ENCODE measurements at regions not wholly inside any gene's neighbourhood (a gene's known extent, or its start where the extent isn't known, plus 50 kb on each side); places are given as distances from the start of the nearest gene placed in this dataset.

- TF ChIP-seq CTCF (IDR thresholded peaks at IDR 0.05; ENCODE audit: low read depth, low read length, missing input control) (no peak), GABPA (IDR thresholded peaks at IDR 0.05 in 1 of 2, conservative IDR thresholded peaks at IDR 0.05 in 1 of 2) (no peak), HNF4G (IDR thresholded peaks at IDR 0.05) (no peak), TAF1 (conservative IDR thresholded peaks at IDR 0.05) (no peak), FOXA1 (IDR thresholded peaks at IDR 0.05) (no peak), HNF4A (conservative IDR thresholded peaks at IDR 0.05) (no peak), REST (IDR thresholded peaks at IDR 0.05) (no peak)
These were observed 368.7 kb downstream of the EFNA5 start for GRCh38 chr5:107301999-107302398.

Data from liver (tissue), 3 donors.